Skeletal muscle tissue (tissue), 3 donors: ENCODE measurements at regions not wholly inside any gene's neighbourhood (a gene's known extent, or its start where the extent isn't known, plus 50 kb on each side); places are given as distances from the start of the nearest gene placed in this dataset.
"Not testable (repeated sequence)": the region's sequence is repeated elsewhere in the genome, so short reads cannot be mapped to it uniquely, and the experiment has no call there.

Experiments used
- H3K27ac ChIP-seq: one replicate; pipeline ENCODE4 v1.7.0; 2013; ENCODE audit warnings: mild to moderate bottlenecking, low read depth, low read length, inconsistent platforms
- H3K27me3 ChIP-seq, 3 donors: one replicate each; pipeline ENCODE4 v1.7.0; 2013; ENCODE audit warnings: low read length in 3 of 3; ENCODE audit not compliant: control insufficient read depth in 3 of 3, insufficient read depth in 3 of 3
- H3K36me3 ChIP-seq, 3 donors: one replicate each; pipeline ENCODE4 v1.7.0; 2013; ENCODE audit warnings: low read length in 3 of 3; ENCODE audit not compliant: control insufficient read depth in 3 of 3, insufficient read depth in 3 of 3
- H3K4me1 ChIP-seq, 3 donors: one replicate each; pipeline ENCODE4 v1.7.0; 2013; ENCODE audit warnings: low read length in 3 of 3, mild to moderate bottlenecking in 3 of 3; ENCODE audit not compliant: control insufficient read depth in 3 of 3, insufficient read depth in 3 of 3
- H3K4me3 ChIP-seq, 3 donors: one replicate each; pipeline ENCODE4 v1.7.0; 2013; ENCODE audit warnings: low read length in 3 of 3
- H3K9ac ChIP-seq, 3 donors: one replicate each; pipeline ENCODE4 v1.7.0; 2013; ENCODE audit warnings: low read length in 3 of 3, mild to moderate bottlenecking in 3 of 3, moderate library complexity in 2 of 3, low read depth in 1 of 3
- H3K9me3 ChIP-seq, 3 donors: one replicate each; pipeline ENCODE4 v1.7.0; 2013; ENCODE audit warnings: low read length in 3 of 3; ENCODE audit not compliant: control insufficient read depth in 3 of 3
- donor health status: Osteomylitis.

DNA sequence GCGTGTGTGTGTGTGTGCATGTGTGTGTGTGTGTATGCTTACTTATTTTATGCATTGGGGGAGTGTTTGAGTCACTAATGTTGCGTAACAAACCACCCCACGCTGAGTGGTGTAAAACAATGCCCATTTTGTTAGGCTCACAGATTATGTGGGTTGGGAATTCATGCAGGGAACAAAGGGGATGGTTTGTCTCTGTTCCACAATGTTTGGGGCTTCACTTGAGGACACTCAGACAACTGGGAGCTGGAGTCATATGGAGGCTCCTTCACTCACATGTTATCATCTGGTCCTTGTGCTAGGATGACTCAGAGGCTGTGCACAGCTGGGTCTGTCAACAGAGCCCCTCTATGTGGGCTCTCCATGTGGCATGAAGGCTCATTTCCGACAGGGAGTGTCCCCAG is 51.3 kb upstream of the LARGE1 start:
- H3K36me3 ChIP-seq: no peaks in the 10 kb centered on the region
- H3K27me3 ChIP-seq: peaks cover 0 to 5% (median 2%) of the 10 kb centered on the region in 3 donors
- H3K4me3 ChIP-seq: no peak overlapping the region

DNA sequence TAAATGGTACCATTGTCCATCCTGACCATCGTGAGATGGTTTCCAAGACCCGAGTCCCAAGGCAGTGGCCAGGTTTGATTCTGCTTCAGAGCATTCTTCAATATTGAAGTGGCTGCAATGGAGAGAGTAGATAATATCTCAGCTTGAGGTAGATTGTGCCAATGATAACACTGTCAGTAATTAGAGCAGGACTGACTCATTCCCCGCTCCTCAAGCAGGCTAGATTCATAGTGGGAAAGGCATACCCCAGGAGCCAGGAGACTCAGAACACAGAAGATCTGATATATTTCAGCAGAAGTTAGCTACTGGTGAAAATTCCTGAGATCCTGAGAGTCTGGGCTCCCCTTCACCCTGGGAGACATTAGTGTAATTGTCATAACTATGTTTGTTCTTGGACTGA is 55.6 kb upstream of the LARGE1 start:
- H3K9ac ChIP-seq: no peak overlapping the region
- peaks cover 0 to 5% (median 2%) of the 10 kb centered on the region in 3 donors for H3K27me3 ChIP-seq
- no peak overlapping the region for H3K27ac ChIP-seq
- H3K4me1 ChIP-seq: no peaks in the 10 kb centered on the region
- H3K9me3 ChIP-seq: no peaks in the 10 kb centered on the region
- H3K4me3 ChIP-seq: no peak overlapping the region
- H3K36me3 ChIP-seq: no peaks in the 10 kb centered on the region

More for the DNA sequence above, 51.3 kb upstream of the LARGE1 start:
- H3K27ac ChIP-seq: no peak overlapping the region
- H3K4me1 ChIP-seq: no peaks in the 10 kb centered on the region
- H3K9me3 ChIP-seq: no peaks in the 10 kb centered on the region
- H3K9ac ChIP-seq: no peak overlapping the region

DNA sequence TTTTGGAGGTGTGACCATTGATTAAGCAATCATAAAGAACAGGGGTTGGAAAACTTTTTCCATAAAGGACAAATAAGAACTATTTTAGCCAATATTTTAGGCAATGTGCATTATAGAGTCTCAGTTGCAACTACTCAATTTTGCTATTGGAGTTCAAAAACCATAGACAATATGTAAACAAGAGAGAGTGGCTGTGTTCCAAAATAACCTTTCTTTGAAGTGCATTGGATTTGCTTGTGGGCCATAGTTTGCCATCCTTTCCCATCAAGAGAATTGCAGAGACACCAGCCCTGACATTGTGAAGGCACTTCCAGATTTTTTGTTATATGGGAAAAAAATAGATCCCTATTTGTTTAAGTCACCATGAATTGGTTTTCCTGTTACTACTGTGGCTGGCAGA is 63.3 kb upstream of the LARGE1 start:
- no peak overlapping the region for H3K27ac ChIP-seq
- H3K4me3 ChIP-seq: no peak overlapping the region
- no peaks in the 10 kb centered on the region for H3K36me3 ChIP-seq
- no peaks in the 10 kb centered on the region for H3K4me1 ChIP-seq
- peaks cover 0 to 2% (median 0%) of the 10 kb centered on the region in 3 donors for H3K27me3 ChIP-seq
- no peak overlapping the region for H3K9ac ChIP-seq
- no peaks in the 10 kb centered on the region for H3K9me3 ChIP-seq

DNA sequence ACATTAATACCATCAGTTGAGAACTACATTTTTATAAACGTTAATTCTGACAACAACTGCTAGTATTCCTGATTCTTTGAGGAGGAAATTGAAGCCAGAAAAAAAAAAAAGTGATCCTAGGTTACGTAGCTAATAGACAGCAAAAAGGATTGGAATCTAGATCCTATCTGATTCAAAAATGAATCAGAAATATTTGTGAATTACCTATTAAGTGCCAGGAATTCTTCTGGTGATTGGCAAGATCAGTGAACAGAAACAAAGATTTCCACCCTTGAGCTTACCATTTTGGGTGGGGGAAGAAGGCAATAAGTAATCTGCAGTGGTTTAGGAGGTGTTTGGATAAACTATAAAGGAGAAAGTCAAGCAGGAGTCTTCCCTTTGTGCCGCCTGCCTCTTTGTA is 63.9 kb upstream of the LARGE1 start:
- Histone ChIP-seq H3K9me3 (no peaks in the 10 kb centered on the region), H3K4me1 (no peaks in the 10 kb centered on the region), H3K36me3 (no peaks in the 10 kb centered on the region), H3K9ac (no peak overlapping the region), H3K27me3 (peaks cover 0 to 2% (median 0%) of the 10 kb centered on the region in 3 donors), H3K4me3 (no peak overlapping the region), H3K27ac (no peak overlapping the region)

DNA sequence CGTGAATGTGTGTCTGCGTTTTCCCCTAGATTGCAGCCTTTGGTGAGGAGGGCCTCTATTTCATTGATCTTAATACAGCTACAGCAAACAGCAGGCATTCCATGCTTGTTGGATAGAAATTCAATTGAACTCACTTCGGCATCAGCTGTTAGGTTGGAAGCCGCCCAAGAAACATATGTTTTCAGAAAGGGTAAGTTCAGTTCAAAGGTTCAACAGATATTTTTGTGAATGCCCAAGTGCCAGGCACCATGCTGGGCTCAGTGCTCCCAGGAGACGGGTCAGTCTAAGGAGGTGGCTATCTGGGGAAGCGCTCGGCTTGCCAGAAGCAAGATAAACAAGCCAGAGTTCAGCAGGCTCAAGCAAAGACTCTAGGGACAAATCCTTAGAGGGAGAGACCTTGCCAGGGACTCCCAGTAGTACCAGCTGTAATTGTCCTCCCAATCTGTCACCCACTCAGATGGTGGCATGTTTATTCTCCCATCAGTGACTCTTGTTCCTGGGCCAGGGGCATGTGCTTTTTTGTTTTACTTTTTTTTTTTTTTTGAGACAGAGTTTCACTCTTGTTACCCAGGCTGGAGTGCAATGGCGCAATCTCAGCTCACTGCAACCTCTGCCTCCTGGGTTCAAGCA is 64.5 kb upstream of the LARGE1 start:
- H3K27me3 ChIP-seq: peaks cover 0 to 2% (median 0%) of the 10 kb centered on the region in 3 donors
- no peak overlapping the region for H3K9ac ChIP-seq
- H3K9me3 ChIP-seq: no peaks in the 10 kb centered on the region
- no peak overlapping the region for H3K27ac ChIP-seq
- H3K36me3 ChIP-seq: no peaks in the 10 kb centered on the region
- H3K4me1 ChIP-seq: no peaks in the 10 kb centered on the region
- no peak overlapping the region for H3K4me3 ChIP-seq

DNA sequence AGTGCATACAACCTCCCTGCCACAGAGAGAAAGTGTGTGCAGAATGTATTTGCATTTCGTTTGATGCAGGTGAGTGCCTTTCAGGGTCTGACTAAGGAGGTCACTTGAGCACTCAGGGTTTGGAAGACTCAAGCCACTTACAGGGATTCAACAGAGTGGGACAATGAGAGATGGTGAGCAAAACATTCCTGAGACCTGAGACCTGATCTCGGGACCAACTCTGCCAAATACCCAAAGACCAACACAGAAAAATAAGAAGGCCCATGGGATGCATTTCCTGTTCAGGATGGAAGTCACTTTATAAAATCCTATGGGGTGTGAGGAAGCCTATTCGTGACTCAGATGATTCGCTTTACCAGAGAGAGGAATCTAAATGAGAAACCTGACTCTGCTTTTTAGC is 65.2 kb upstream of the LARGE1 start:
- H3K4me3 ChIP-seq: no peak overlapping the region
- no peaks in the 10 kb centered on the region for H3K4me1 ChIP-seq
- H3K27me3 ChIP-seq: peaks cover 0 to 7% (median 2%) of the 10 kb centered on the region in 3 donors
- H3K9me3 ChIP-seq: no peaks in the 10 kb centered on the region
- H3K36me3 ChIP-seq: no peaks in the 10 kb centered on the region
- no peak overlapping the region for H3K27ac ChIP-seq
- H3K9ac ChIP-seq: no peak overlapping the region

DNA sequence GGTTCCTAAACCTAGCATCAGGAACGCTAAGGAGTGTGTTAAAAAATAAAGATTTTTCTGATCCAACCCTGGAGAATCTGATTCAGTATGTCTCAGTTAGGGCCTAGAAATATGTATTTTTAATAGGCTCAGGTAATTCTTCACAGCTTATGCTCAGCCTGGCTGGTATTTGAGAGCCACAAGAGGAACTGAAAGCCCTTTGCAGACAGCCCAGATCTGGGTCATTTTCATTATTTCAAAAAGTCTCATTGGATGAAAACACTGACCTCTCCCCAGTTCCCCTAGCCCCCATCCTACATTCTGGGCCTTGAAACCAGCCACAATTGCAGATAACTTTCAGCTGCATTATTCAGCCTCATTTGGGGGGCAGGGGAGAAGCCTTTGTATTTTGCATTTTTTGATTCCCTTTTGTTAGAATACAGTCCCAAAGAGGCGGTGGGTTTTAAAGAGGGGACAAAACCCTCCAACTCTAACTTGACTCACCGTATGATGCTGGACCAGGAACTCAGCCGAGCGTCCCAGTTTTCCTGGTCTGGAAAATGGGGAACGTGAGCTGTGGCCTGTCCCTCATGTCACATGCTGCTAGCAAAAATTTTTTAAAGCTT is 66.0 kb upstream of the LARGE1 start:
- Histone ChIP-seq H3K27me3 (peaks cover 0 to 9% (median 2%) of the 10 kb centered on the region in 3 donors), H3K27ac (no peak overlapping the region), H3K36me3 (no peaks in the 10 kb centered on the region), H3K9me3 (no peaks in the 10 kb centered on the region), H3K4me3 (no peak overlapping the region), H3K9ac (no peak overlapping the region), H3K4me1 (no peaks in the 10 kb centered on the region)

DNA sequence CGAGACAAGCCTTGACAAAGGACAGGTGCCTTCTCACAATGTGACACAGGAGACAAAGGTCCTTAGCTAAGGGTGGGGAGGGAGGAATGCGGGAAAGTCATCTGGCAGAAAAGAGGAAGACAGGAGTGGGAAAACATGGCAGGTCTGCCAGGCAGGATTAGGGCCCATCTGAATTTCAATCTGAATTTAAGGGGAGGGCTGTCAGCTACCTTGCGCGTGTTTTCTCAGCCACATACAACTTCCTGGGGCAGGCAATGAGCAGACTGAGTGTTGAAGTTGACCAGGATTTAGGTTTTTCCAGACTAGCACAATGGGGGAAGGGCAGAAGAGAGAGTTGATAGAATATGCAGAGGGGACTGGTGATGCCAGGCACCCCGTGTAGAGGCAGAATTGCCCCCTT is 66.7 kb upstream of the LARGE1 start:
- no peak overlapping the region for H3K27ac ChIP-seq
- no peaks in the 10 kb centered on the region for H3K36me3 ChIP-seq
- no peaks in the 10 kb centered on the region for H3K9me3 ChIP-seq
- peaks cover 0 to 9% (median 2%) of the 10 kb centered on the region in 3 donors for H3K27me3 ChIP-seq
- no peaks in the 10 kb centered on the region for H3K4me1 ChIP-seq
- no peak overlapping the region for H3K4me3 ChIP-seq
- no peak overlapping the region for H3K9ac ChIP-seq

DNA sequence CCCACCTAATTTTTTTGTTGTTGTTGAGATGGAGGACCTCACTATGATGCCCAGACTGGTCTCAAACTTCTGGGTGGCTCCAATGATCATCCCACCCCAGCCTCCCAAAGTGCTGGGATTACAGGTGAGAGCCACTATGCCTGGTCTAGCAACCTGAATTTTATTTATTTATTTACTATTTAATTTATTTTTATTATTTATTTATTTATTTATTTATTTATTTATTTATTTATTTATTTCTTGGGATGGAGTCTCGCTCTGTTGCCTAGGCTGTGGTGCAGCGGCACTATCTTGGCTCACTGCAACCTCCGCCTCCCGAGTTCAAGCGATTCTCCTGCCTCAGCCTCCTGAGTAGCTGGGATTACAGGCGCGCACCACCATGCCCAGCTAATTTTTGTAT is 69.0 kb upstream of the LARGE1 start:
- H3K27me3 ChIP-seq, H3K4me3 ChIP-seq, H3K27ac ChIP-seq, H3K36me3 ChIP-seq, H3K9me3 ChIP-seq, H3K9ac ChIP-seq, H3K4me1 ChIP-seq: not testable (repeated sequence)

DNA sequence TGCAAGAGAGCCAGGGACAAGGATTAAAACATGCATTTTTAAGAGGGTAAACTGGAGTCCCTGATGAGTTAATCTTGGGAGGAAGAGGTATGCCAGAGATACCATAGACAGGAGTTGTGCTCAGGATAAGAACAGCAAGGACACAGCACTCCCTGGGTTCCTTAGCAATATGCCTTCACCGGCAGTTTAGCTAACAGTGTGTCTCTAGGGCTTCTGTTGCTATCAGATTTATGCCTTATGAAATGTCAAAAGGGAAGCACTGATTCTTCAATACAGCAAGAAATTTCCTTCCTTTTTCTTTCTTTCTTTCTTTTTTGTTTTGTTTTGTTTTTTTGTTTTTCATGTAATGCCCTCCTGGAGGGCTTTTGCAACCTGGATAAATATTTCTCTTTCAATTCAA is 71.3 kb upstream of the LARGE1 start:
- no peaks in the 10 kb centered on the region for H3K36me3 ChIP-seq
- H3K9ac ChIP-seq: no peak overlapping the region
- no peak overlapping the region for H3K4me3 ChIP-seq
- H3K4me1 ChIP-seq: no peaks in the 10 kb centered on the region
- peaks cover 0 to 2% (median 0%) of the 10 kb centered on the region in 3 donors for H3K9me3 ChIP-seq
- no peak overlapping the region for H3K27ac ChIP-seq
- peaks cover 2 to 9% (median 4%) of the 10 kb centered on the region in 3 donors for H3K27me3 ChIP-seq
